Glutamatergic neuron (in vitro differentiated cells): ENCODE measurements at regions not wholly inside any gene's neighbourhood (a gene's known extent, or its start where the extent isn't known, plus 50 kb on each side); places are given as distances from the start of the nearest gene placed in this dataset.

Experiments
- DNase-seq: peaks from one replicate; pipeline ENCODE4 v3.0.0; 2022
- H3K27ac Mint-ChIP-seq: one replicate; pipeline ENCODE4 v1.8.0; 2020; ENCODE audit warnings: mild to moderate bottlenecking, mixed read lengths, inconsistent platforms; ENCODE audit not compliant: unreplicated experiment
- H3K27me3 Mint-ChIP-seq: one replicate; pipeline ENCODE4 v1.8.0; 2020; ENCODE audit warnings: mild to moderate bottlenecking, moderate library complexity, mixed read lengths, inconsistent platforms; ENCODE audit not compliant: unreplicated experiment
- H3K36me3 Mint-ChIP-seq: one replicate; pipeline ENCODE4 v1.8.0; 2020; ENCODE audit warnings: mild to moderate bottlenecking, mixed read lengths, inconsistent platforms; ENCODE audit not compliant: unreplicated experiment
- H3K4me1 Mint-ChIP-seq: one replicate; pipeline ENCODE4 v1.8.0; 2020; ENCODE audit warnings: mild to moderate bottlenecking, low read depth, mixed read lengths, inconsistent platforms; ENCODE audit not compliant: unreplicated experiment
- H3K4me3 Mint-ChIP-seq: one replicate; pipeline ENCODE4 v1.8.0; 2020; ENCODE audit warnings: mild to moderate bottlenecking, mixed read lengths, inconsistent platforms; ENCODE audit not compliant: unreplicated experiment
- H3K9me3 Mint-ChIP-seq: one replicate; pipeline ENCODE4 v1.8.0; 2020; ENCODE audit warnings: mild to moderate bottlenecking, moderate library complexity, mixed read lengths, inconsistent platforms; ENCODE audit not compliant: unreplicated experiment
- CTCF ChIP-seq: fragments of 200-600 bp; sonication (generic); IDR thresholded peaks from one replicate; pipeline ENCODE4 v1.5.0; 2021; ENCODE audit not compliant: partially characterized antibody, unreplicated experiment

GRCh38 chr4:10760086-10760485 is 75.5 kb upstream of the CLNK start:
- no peak overlapping the region for H3K27ac Mint-ChIP-seq
- peaks cover 18% of the 10 kb centered on the region for H3K4me1 Mint-ChIP-seq
- H3K4me3 Mint-ChIP-seq = no peak overlapping the region
- no peak for TF ChIP-seq CTCF
- no peaks in the 10 kb centered on the region for H3K27me3 Mint-ChIP-seq
- no peak for DNase-seq
- no peaks in the 10 kb centered on the region for H3K36me3 Mint-ChIP-seq
- peaks cover 5% of the 10 kb centered on the region for H3K9me3 Mint-ChIP-seq

- Mint-ChIP-seq H3K4me1 (peaks cover 17% of the 10 kb centered on the region), H3K4me3 (no peak overlapping the region), H3K9me3 (peaks cover 5% of the 10 kb centered on the region), H3K27me3 (no peaks in the 10 kb centered on the region), H3K27ac (no peak overlapping the region), H3K36me3 (no peaks in the 10 kb centered on the region)
- no peak for TF ChIP-seq CTCF
- no peak for DNase-seq
Measured at GRCh38 chr4:10758906-10759305, 74.3 kb upstream of the CLNK start.

- no peak for TF ChIP-seq CTCF
- peaks cover 2% of the 10 kb centered on the region for H3K27me3 Mint-ChIP-seq
Measured at GRCh38 chr4:10753856-10754402, 69.4 kb upstream of the CLNK start.

DNA sequence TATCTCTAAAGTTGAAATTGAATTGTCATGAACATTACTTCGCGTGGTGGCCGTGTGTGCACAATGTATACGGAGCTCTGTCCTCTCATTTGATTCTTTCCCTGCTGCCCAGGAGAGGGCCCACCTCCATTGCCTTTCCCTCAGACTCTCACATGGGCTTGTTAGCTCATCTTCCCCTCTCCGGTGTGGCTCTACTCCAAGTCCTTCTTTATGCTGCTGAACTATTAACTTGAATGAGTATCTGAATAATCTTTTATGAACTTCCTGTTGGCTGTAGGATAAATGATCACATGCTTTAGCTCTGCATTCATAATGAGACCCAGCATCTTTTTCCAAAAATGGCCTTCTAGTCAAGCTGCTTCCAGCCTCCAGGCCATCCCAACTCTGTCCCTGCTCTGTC is 68.8 kb upstream of the CLNK start:
- Mint-ChIP-seq H3K4me1 (no peaks in the 10 kb centered on the region), H3K27ac (no peak overlapping the region), H3K4me3 (no peak overlapping the region), H3K27me3 (peaks cover 2% of the 10 kb centered on the region), H3K9me3 (no peaks in the 10 kb centered on the region), H3K36me3 (no peaks in the 10 kb centered on the region)
- no peak for TF ChIP-seq CTCF
- DNase-seq = no peak

More at GRCh38 chr4:10753856-10754402, 69.4 kb upstream of the CLNK start:
- H3K4me1 Mint-ChIP-seq = no peaks in the 10 kb centered on the region
- DNase-seq = no peak
- H3K4me3 Mint-ChIP-seq = no peak overlapping the region
- H3K27ac Mint-ChIP-seq = no peak overlapping the region
- H3K36me3 Mint-ChIP-seq = no peaks in the 10 kb centered on the region
- no peaks in the 10 kb centered on the region for H3K9me3 Mint-ChIP-seq

GRCh38 chr4:10750714-10751113 is 66.1 kb upstream of the CLNK start:
- H3K4me3 Mint-ChIP-seq = no peak overlapping the region
- peaks cover 2% of the 10 kb centered on the region for H3K27me3 Mint-ChIP-seq
- H3K36me3 Mint-ChIP-seq = no peaks in the 10 kb centered on the region
- DNase-seq = no peak
- TF ChIP-seq CTCF = no peak
- no peaks in the 10 kb centered on the region for H3K4me1 Mint-ChIP-seq
- no peak overlapping the region for H3K27ac Mint-ChIP-seq
- H3K9me3 Mint-ChIP-seq = no peaks in the 10 kb centered on the region
